Epithelial cell of proximal tubule (primary cell): ENCODE measurements at regions not wholly inside any gene's neighbourhood (a gene's known extent, or its start where the extent isn't known, plus 50 kb on each side); places are given as distances from the start of the nearest gene placed in this dataset.
"Not testable (repeated sequence)": the region's sequence is repeated elsewhere in the genome, so short reads cannot be mapped to it uniquely, and the experiment has no call there.

Experiments used
- DNase-seq: peaks from one replicate; pipeline ENCODE4 v3.0.0-alpha.2; 2011; ENCODE audit warnings: low read depth
- H3K4me3 ChIP-seq: 2 replicates; pipeline ENCODE4 v1.5.1; 2011; ENCODE audit warnings: low read depth, mild to moderate bottlenecking, low read length
- TF ChIP-seq, protein P1 (sequence below): conservative IDR thresholded peaks from 2 replicates; pipeline ENCODE4 v1.5.1; 2012; ENCODE audit warnings: low read depth, mild to moderate bottlenecking, low read length

DNA sequence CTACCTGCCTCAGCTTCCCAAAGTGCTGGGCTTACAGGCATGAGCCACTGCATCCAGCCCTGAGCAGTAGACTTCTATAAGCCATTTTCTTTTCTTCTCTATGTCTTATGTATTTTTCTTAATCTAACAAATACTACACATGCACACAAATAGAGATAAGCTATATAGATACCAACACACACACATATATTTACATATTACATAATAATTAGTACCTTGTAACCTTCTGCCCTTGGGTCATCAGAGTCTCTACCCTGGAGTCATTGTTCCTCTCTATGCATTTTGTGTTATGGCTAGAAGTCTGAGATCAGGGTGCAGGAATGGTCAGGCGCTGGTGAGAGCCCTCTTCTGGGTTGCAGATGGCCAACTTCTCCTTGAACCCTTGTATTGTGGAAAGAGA, 154.0 kb upstream of the PTPRG start:
- no peak for DNase-seq
- no peak overlapping the region for H3K4me3 ChIP-seq
- TF ChIP-seq, protein P1, sequence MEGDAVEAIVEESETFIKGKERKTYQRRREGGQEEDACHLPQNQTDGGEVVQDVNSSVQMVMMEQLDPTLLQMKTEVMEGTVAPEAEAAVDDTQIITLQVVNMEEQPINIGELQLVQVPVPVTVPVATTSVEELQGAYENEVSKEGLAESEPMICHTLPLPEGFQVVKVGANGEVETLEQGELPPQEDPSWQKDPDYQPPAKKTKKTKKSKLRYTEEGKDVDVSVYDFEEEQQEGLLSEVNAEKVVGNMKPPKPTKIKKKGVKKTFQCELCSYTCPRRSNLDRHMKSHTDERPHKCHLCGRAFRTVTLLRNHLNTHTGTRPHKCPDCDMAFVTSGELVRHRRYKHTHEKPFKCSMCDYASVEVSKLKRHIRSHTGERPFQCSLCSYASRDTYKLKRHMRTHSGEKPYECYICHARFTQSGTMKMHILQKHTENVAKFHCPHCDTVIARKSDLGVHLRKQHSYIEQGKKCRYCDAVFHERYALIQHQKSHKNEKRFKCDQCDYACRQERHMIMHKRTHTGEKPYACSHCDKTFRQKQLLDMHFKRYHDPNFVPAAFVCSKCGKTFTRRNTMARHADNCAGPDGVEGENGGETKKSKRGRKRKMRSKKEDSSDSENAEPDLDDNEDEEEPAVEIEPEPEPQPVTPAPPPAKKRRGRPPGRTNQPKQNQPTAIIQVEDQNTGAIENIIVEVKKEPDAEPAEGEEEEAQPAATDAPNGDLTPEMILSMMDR, result no peak

DNA sequence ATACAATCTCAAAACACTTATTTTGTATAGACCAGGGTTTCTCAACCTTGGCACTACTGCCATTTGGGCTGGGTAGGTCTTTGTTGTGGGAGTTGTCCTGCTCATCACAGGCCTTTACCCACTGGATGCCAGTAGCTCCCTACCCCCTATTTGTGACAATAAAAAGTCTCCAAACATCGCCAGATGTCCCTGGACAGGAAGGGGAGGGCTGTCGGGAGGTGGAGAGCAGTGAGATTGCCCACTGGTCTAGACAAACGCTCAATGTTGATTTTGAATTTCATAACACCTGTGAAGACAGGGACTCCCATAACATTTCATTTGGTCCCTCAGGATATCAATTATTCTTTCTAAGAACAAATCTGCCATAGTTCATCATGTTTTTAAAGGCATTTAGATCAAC, 151.7 kb upstream of the PTPRG start:
- TF ChIP-seq, protein P1, result no peak
- H3K4me3 ChIP-seq, result no peak overlapping the region
- DNase-seq, result no peak

DNA sequence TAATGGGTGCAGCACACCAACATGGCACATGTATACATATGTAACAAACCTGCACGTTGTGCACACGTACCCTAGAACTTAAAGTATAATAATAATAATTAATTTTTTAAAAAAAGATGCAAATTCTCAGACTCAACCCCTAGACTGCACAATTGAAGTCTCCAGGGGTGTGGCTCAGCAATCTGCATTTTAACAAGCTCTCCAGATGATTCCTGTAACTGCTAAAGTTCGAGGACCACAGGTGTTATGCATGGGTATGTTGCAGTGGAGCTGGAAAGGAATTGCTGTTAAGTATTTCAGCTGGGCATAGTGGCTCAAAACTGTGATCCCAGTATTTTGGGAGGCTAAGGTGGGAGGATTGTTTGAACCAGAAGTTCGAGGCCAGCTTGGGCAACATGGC, 151.0 kb upstream of the PTPRG start:
- DNase-seq, result not testable (repeated sequence)

DNA sequence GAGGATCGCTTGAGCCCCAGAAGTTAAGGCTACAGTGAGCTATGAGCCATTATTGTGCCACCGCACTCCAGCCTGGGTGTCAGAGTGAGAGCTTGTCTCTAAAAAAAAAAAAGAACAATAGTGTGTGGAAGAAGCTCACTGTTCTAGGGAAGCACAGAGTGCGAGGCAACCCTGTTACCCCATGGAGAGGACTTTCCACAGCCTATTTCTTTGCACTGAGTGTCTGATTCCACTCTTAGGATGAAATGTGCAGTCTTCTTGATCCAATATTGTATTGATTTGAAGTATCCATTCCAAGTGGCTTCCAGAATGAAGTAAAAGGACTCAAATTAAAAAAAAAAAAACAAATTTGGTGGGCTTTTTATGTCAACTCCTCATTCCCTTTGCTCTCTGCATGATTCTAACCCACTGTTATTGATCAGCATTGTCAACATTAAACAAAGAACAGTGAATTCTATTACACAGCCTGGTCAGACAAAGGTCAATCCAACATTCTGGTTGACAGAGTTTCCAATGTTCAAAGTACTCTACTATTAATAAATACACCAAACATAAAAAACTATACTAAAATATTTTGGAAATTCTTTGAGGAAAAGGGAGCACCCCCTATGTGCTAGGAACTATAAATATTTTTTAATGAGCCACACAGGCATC, 150.2 kb upstream of the PTPRG start:
- TF ChIP-seq, protein P1, result no peak
- no peak for DNase-seq
- no peak overlapping the region for H3K4me3 ChIP-seq

More for the DNA sequence above, 151.0 kb upstream of the PTPRG start:
- not testable (repeated sequence) for H3K4me3 ChIP-seq

DNA sequence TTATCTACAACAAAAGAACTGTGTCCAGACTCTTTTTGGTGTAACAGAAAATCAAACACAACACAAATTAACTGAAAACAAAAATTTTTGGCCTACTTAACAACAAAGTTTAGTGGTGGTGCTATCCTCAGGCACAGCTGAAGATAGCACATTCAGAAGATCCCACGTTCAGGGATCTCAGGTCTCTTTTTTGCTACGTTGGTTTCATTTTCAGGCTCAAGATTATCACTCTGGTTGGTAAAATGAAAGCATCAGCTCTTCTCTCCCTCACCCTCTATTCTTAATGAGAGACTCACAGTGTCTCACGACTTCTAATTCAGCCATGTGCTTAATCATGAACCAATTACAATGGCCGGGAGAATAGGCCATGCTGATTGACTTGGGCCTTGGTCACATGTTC, 146.9 kb upstream of the PTPRG start:
- TF ChIP-seq, protein P1, result no peak
- DNase-seq, result no peak

DNA sequence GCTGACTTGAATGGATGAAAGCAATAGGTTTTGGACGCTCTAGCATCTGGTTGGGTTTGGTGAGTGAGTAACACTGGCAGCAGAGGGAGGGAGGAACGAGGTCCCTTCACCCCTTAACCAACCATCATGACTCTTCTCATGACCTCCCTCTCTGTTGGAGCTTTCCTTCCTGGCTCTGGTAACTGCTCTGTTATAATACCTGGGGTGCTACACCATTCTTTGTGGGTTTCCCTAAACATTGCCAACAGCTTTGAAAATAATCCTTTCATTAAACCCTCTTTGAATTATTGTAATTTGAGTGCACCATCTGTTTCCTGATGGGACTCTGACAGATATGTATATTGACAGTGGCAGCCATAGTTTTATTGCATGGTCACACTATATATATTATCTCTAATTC, 146.2 kb upstream of the PTPRG start:
- no peak overlapping the region for H3K4me3 ChIP-seq
- DNase-seq, result no peak
- TF ChIP-seq, protein P1, result no peak

More for the DNA sequence above, 146.9 kb upstream of the PTPRG start:
- no peak overlapping the region for H3K4me3 ChIP-seq

DNA sequence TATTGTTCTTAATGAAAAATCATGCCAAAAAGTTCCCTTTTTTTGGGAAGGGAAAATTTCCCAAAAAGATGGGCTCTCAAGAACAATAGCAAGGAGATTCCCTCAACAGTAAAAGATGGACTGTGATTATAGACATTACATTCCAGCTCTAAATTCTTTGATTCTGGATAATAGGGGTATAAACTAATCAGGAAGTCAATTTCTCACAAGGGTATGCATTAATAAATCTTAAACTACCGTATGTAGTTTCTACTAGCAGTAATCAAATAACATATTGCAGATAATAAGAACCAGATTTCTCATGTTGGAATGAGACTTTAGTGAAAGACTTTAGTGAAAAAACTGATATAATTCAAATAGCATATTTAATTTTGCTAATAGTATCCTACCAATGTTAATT, 144.8 kb upstream of the PTPRG start:
- TF ChIP-seq, protein P1, result no peak
- DNase-seq, result no peak
- H3K4me3 ChIP-seq, result no peak overlapping the region
